Naive thymus-derived CD4-positive, alpha-beta T cell (primary cell): ENCODE measurements at regions not wholly inside any gene's neighbourhood (a gene's known extent, or its start where the extent isn't known, plus 50 kb on each side); places are given as distances from the start of the nearest gene placed in this dataset.

ENCODE experiments used
- ATAC-seq: fragments of 150-1000 bp; cut with Tn5 transposase; 2 replicates; pipeline ENCODE4 v1.10.0; 2021; ENCODE audit warnings: mild to moderate bottlenecking, moderate library complexity
- CTCF ChIA-PET: fragments of 350-600 bp; sonication (Branson Sonifier 250); formaldehyde crosslinking; loops from one replicate; lab custom pipeline; 2021; ENCODE audit warnings: antibody characterized with exemption; lab: Charles Lee
- POLR2A ChIA-PET: fragments of 350-600 bp; sonication (Branson Sonifier 250); formaldehyde crosslinking; loops from one replicate; lab custom pipeline; 2021; ENCODE audit warnings: antibody characterized with exemption, inconsistent platforms; lab: Charles Lee
- DNase-seq, 9 donors: peaks; one replicate each; pipeline versions ENCODE4 v3.0.0 to v3.0.0-alpha.2; 2020 to 2022; ENCODE audit warnings: mixed read lengths in 1 of 9
- H3K27ac ChIP-seq: one replicate; pipeline ENCODE4 v1.7.0; 2013; ENCODE audit warnings: mild to moderate bottlenecking, low read depth, low read length, moderate library complexity
- H3K27me3 ChIP-seq, 2 donors: one replicate each; pipeline ENCODE4 v1.7.0; 2013; ENCODE audit warnings: low read length in 2 of 2, mild to moderate bottlenecking in 2 of 2, moderate library complexity in 2 of 2; ENCODE audit not compliant: control insufficient read depth in 2 of 2, insufficient read depth in 2 of 2
- H3K36me3 ChIP-seq, 3 experiments: 1 replicate in 2 of 3; 2 replicates in 1 of 3; pipeline ENCODE4 v1.7.0; 2013; ENCODE audit warnings: low read length in 3 of 3, mild to moderate bottlenecking in 3 of 3, moderate library complexity in 1 of 3; ENCODE audit not compliant: insufficient read depth in 3 of 3, control insufficient read depth in 2 of 3
- H3K4me1 ChIP-seq, 2 donors: one replicate each; pipeline ENCODE4 v1.7.0; 2013; ENCODE audit warnings: low read length in 2 of 2, mild to moderate bottlenecking in 2 of 2, moderate library complexity in 1 of 2; ENCODE audit not compliant: control insufficient read depth in 2 of 2, insufficient read depth in 2 of 2
- H3K4me3 ChIP-seq: 2 replicates; pipeline ENCODE4 v1.7.0; 2013; ENCODE audit warnings: mild to moderate bottlenecking, low read length
- H3K9me3 ChIP-seq, 3 experiments: 1 replicate in 2 of 3; 2 replicates in 1 of 3; pipeline ENCODE4 v1.7.0; 2013; ENCODE audit warnings: low read length in 3 of 3; ENCODE audit not compliant: control insufficient read depth in 2 of 3
- H3K27ac Mint-ChIP-seq, 9 donors: one replicate each; pipeline ENCODE4 v1.8.0; 2020 to 2022; ENCODE audit warnings: mixed read lengths in 9 of 9, mild to moderate bottlenecking in 8 of 9, moderate library complexity in 5 of 9, inconsistent platforms in 2 of 9
- H3K27me3 Mint-ChIP-seq, 5 donors: one replicate each; pipeline ENCODE4 v1.8.0; 2021 to 2022; ENCODE audit warnings: mixed read lengths in 5 of 5, mild to moderate bottlenecking in 1 of 5
- H3K36me3 Mint-ChIP-seq, 5 donors: one replicate each; pipeline ENCODE4 v1.8.0; 2020 to 2022; ENCODE audit warnings: mixed read lengths in 5 of 5, mild to moderate bottlenecking in 3 of 5, inconsistent platforms in 1 of 5
- H3K4me1 Mint-ChIP-seq, 7 donors: one replicate each; pipeline ENCODE4 v1.8.0; 2020 to 2022; ENCODE audit warnings: mixed read lengths in 7 of 7, mild to moderate bottlenecking in 3 of 7, inconsistent platforms in 1 of 7
- H3K4me3 Mint-ChIP-seq, 10 donors: one replicate each; pipeline ENCODE4 v1.8.0; 2020 to 2022; ENCODE audit warnings: mild to moderate bottlenecking in 10 of 10, mixed read lengths in 10 of 10, moderate library complexity in 6 of 10, inconsistent platforms in 2 of 10
- H3K9me3 Mint-ChIP-seq, 11 donors: one replicate each; pipeline ENCODE4 v1.8.0; 2020 to 2022; ENCODE audit warnings: mixed read lengths in 11 of 11, mild to moderate bottlenecking in 4 of 11, inconsistent platforms in 1 of 11, moderate library complexity in 1 of 11
- intact Hi-C, 2 donors: fragments of 100-400 bp; cut with micrococcal nuclease; formaldehyde crosslinking; loops; one replicate each; pipeline ENCODE4 v1.15.1; 2023

DNA sequence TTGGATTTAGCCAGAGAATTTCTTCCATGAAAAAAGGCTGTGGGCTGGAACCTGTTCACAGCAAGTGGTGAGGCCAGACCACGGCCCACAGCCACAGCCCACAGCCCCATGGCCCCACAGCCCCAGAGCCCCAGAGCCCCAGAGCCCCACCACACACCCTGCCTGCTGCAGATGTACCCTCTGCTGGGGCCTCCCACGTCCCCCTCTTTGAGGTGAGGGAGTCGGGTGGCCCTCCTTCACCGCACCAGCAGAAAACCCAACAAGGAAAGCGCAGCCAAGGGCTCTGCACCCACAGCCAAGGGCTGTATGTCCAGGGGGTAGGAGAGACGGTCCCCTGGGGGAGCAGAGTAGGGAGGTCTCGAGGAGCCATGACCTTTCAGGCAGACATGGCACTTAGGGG, 327.5 kb upstream of the DIO3 start:
- Mint-ChIP-seq H3K27me3 (peaks cover 0 to 14% (median 0%) of the 10 kb centered on the region in 5 donors), H3K36me3 (no peaks in the 10 kb centered on the region), H3K4me1 (peaks cover 0 to 4% (median 0%) of the 10 kb centered on the region in 7 donors), H3K9me3 (no peaks in the 10 kb centered on the region), H3K27ac (no peak overlapping the region), H3K4me3 (no peak overlapping the region)
- DNase-seq: no peak
- intact Hi-C loops: no loop called here
- ChIA-PET CTCF (no interaction called here), POLR2A (no interaction called here)
- Histone ChIP-seq H3K4me3 (no peak overlapping the region), H3K27me3 (no peaks in the 10 kb centered on the region), H3K27ac (no peak overlapping the region), H3K9me3 (no peaks in the 10 kb centered on the region), H3K4me1 (no peaks in the 10 kb centered on the region), H3K36me3 (no peaks in the 10 kb centered on the region)
- no peak for ATAC-seq

GRCh38 chr14:101234244-101234937, 326.9 kb upstream of the DIO3 start:
- POLR2A ChIA-PET: no interaction called here

GRCh38 chr14:101234999-101235334, 326.3 kb upstream of the DIO3 start:
- Mint-ChIP-seq H3K4me3 (no peak overlapping the region), H3K27ac (no peak overlapping the region), H3K36me3 (no peaks in the 10 kb centered on the region), H3K9me3 (no peaks in the 10 kb centered on the region), H3K4me1 (peaks cover 0 to 2% (median 0%) of the 10 kb centered on the region in 7 donors), H3K27me3 (peaks cover 0 to 13% (median 0%) of the 10 kb centered on the region in 5 donors)
- Histone ChIP-seq H3K27ac (no peak overlapping the region), H3K9me3 (no peaks in the 10 kb centered on the region), H3K36me3 (no peaks in the 10 kb centered on the region), H3K4me3 (no peak overlapping the region), H3K4me1 (no peaks in the 10 kb centered on the region), H3K27me3 (no peaks in the 10 kb centered on the region)
- ChIA-PET POLR2A (no interaction called here), CTCF (no interaction called here)
- intact Hi-C loops: loop anchor here in 1 of 2 donors (5.0 kb wide), 1 partner anchor 383 kb away; no protein-coding TSS in a partner anchor
- ATAC-seq (no peak), DNase-seq (no peak)

More at GRCh38 chr14:101234244-101234937, 326.9 kb upstream of the DIO3 start:
- ATAC-seq (no peak), DNase-seq (no peak)
- no peaks in the 10 kb centered on the region for H3K9me3 ChIP-seq
- H3K27me3 ChIP-seq: no peaks in the 10 kb centered on the region
- H3K9me3 Mint-ChIP-seq: no peaks in the 10 kb centered on the region
- peaks cover 0 to 2% (median 0%) of the 10 kb centered on the region in 7 donors for H3K4me1 Mint-ChIP-seq
- no peak overlapping the region for H3K4me3 Mint-ChIP-seq
- peaks cover 0 to 13% (median 0%) of the 10 kb centered on the region in 5 donors for H3K27me3 Mint-ChIP-seq
- CTCF ChIA-PET: no interaction called here
- H3K27ac Mint-ChIP-seq: no peak overlapping the region
- no peaks in the 10 kb centered on the region for H3K4me1 ChIP-seq
- no peaks in the 10 kb centered on the region for H3K36me3 ChIP-seq
- H3K27ac ChIP-seq: no peak overlapping the region
- no peaks in the 10 kb centered on the region for H3K36me3 Mint-ChIP-seq
- H3K4me3 ChIP-seq: no peak overlapping the region
- intact Hi-C loops: no loop called here

GRCh38 chr14:101235335-101236103, 325.8 kb upstream of the DIO3 start:
- peak; percentile 43 for ATAC-seq
- no peaks in the 10 kb centered on the region for H3K9me3 ChIP-seq
- no peak overlapping the region for H3K27ac Mint-ChIP-seq
- no peaks in the 10 kb centered on the region for H3K9me3 Mint-ChIP-seq
- no peaks in the 10 kb centered on the region for H3K36me3 ChIP-seq
- H3K27me3 ChIP-seq: no peaks in the 10 kb centered on the region
- H3K4me3 Mint-ChIP-seq: no peak overlapping the region
- no peaks in the 10 kb centered on the region for H3K4me1 Mint-ChIP-seq
- no peak overlapping the region for H3K4me3 ChIP-seq
- no peak overlapping the region for H3K27ac ChIP-seq
- no peaks in the 10 kb centered on the region for H3K36me3 Mint-ChIP-seq
- peaks cover 0 to 19% (median 3%) of the 10 kb centered on the region in 5 donors for H3K27me3 Mint-ChIP-seq
- intact Hi-C loops: loop anchor here in 1 of 2 donors (5.0 kb wide), 1 partner anchor 383 kb away; no protein-coding TSS in a partner anchor
- peak in 1 of 9 donors; percentile 37 for DNase-seq
- POLR2A ChIA-PET: no interaction called here
- CTCF ChIA-PET: no interaction called here
- no peaks in the 10 kb centered on the region for H3K4me1 ChIP-seq

- H3K4me3 ChIP-seq: no peak overlapping the region
- peaks cover 0 to 30% (median 13%) of the 10 kb centered on the region in 5 donors for H3K27me3 Mint-ChIP-seq
- ATAC-seq (no peak), DNase-seq (no peak)
- H3K36me3 Mint-ChIP-seq: no peaks in the 10 kb centered on the region
- CTCF ChIA-PET: no interaction called here
- H3K9me3 Mint-ChIP-seq: peaks cover 0 to 5% (median 0%) of the 10 kb centered on the region in 11 donors
- H3K9me3 ChIP-seq: no peaks in the 10 kb centered on the region
- H3K27me3 ChIP-seq: no peaks in the 10 kb centered on the region
- no peak overlapping the region for H3K27ac ChIP-seq
- no peak overlapping the region for H3K27ac Mint-ChIP-seq
- intact Hi-C loops: loop anchor here in 1 of 2 donors (5.0 kb wide), 1 partner anchor 384 kb away; no protein-coding TSS in a partner anchor
- no peaks in the 10 kb centered on the region for H3K4me1 ChIP-seq
- no peak overlapping the region for H3K4me3 Mint-ChIP-seq
- H3K36me3 ChIP-seq: no peaks in the 10 kb centered on the region
- POLR2A ChIA-PET: no interaction called here
- H3K4me1 Mint-ChIP-seq: no peaks in the 10 kb centered on the region
These were observed 324.6 kb upstream of the DIO3 start for GRCh38 chr14:101236496-101237251.

DNA sequence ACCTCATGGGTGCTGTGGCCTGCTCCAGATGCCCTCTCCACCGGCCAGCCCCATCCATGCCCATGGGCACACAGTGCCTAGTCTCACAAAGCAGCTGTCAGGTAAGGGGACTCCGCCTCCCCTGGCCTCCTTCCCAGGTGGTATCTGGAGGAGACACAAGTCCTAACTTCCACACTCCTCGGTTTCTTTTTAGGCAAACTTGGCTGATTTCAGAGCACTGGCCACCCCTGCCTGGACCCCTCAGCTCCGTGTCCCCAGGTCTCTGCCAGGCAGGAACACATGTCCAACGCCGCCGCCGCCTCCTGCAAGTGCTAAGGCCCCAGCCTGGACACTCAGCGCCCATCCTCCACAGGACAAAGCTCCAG, 324.1 kb upstream of the DIO3 start:
- H3K9me3 ChIP-seq: no peaks in the 10 kb centered on the region
- H3K4me1 Mint-ChIP-seq: no peaks in the 10 kb centered on the region
- H3K4me3 Mint-ChIP-seq: no peak overlapping the region
- POLR2A ChIA-PET: no interaction called here
- DNase-seq (no peak), ATAC-seq (no peak)
- H3K4me3 ChIP-seq: no peak overlapping the region
- intact Hi-C loops: loop anchor here in 1 of 2 donors (5.0 kb wide), 1 partner anchor 385 kb away; no protein-coding TSS in a partner anchor
- CTCF ChIA-PET: no interaction called here
- H3K27me3 ChIP-seq: no peaks in the 10 kb centered on the region
- no peak overlapping the region for H3K27ac Mint-ChIP-seq
- no peaks in the 10 kb centered on the region for H3K36me3 ChIP-seq
- H3K36me3 Mint-ChIP-seq: no peaks in the 10 kb centered on the region
- H3K9me3 Mint-ChIP-seq: peaks cover 0 to 5% (median 0%) of the 10 kb centered on the region in 11 donors
- peaks cover 0 to 33% (median 13%) of the 10 kb centered on the region in 5 donors for H3K27me3 Mint-ChIP-seq
- no peak overlapping the region for H3K27ac ChIP-seq
- H3K4me1 ChIP-seq: no peaks in the 10 kb centered on the region
